GM19324 (cell line): ENCODE measurements at regions not wholly inside any gene's neighbourhood (a gene's known extent, or its start where the extent isn't known, plus 50 kb on each side); places are given as distances from the start of the nearest gene placed in this dataset.

Experiments used
- ATAC-seq: cut with Tn5 transposase; IDR thresholded peaks from one replicate; pipeline ENCODE4 v1.9.1; 2021; ENCODE audit warnings: mild to moderate bottlenecking, moderate library complexity; ENCODE audit not compliant: unreplicated experiment, low FRiP score

DNA sequence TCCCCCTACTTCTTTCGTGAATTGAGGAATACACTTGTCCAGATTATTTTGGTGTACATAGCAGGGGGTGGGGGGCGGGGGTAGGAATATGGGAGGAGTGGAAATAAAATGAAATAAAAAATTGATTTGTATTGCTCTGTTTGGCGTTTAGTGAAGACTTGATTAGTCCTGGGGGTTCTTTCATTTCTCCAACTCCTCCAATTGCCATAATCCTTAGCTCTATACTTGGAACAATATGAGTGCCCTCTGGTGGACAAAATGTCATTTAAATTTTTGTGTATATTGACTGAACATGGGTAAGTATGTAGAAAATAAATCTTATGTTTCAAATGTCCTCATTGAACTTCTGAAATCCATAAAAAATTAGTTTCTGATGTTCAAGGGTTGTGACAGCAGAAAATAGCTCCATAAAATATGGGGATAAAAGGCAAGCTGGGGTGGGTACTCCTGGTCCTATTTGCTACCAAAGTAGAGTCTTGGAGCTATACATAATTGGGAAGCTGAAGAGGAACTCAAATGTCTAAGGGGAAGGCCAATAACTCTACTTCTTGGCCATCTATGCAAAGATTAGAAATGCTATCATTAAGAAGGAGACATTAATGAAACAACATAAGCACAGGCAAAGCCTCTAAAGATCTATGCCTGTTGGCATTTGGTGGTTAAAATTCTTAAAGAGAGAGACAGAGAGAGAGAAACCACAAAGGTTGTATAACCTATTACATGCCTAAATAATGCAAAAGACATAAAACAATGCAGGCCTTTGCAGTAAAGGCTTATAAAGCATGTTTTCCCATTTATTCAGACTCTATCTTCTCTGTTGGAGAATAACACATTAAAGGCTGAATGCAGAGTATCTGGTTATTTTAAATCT lies 421.6 kb downstream of the METTL15 start:
- ATAC-seq, result no peak

DNA sequence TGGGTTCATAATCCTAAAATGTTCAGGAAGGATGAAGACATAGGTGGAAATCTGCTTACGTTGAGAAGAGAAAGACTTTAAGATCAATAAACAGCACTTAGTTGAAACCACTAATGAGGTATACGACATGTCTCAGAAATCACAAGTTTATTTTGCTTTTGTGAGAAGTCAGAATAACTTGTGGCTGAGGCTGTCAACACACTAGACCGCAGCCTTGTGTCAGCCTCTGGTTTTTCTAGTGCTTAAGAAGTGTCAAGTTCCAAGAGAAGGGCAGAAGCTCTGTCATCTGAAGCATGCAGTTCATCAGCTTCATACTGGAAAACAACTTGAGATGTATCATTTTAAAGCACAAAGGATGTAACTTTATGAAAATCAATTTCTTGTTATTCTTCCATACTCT lies 420.9 kb downstream of the METTL15 start:
- no peak for ATAC-seq

DNA sequence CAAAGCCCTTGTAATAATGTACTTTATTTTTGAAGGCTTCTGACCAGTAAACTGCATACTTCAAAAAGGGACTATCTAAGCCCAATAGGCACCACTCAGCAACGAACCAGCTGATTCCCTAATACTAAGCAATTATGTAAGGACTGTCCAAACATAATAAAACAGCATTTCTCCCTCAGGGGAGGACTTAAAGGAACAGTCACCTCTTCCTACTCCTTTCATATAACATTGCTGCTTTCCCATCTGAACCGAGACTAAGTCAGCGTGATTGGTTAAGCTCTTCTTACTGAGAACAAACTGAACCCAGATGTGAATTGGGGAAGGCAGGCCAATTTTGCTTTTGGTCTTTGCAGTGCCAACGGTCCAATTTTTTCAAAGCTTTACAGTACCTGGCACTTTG lies 420.0 kb downstream of the METTL15 start:
- ATAC-seq, result no peak

DNA sequence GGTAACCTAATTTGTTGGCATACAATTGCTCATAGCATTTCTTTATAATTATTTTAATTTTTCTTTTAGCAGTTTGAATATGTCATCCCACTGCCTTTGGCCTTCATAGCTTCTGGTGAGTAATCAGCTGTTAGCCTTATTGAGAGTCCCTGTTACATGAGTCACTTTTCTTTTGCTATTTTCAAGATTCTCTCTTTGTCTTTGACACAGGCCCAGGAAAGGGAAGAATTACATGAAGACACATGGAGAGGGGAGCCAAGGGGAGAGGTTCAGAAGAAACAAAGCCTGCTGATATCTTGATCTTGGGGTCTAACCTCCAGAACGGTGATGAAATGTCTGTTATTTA lies 418.2 kb downstream of the METTL15 start:
- ATAC-seq, result no peak

DNA sequence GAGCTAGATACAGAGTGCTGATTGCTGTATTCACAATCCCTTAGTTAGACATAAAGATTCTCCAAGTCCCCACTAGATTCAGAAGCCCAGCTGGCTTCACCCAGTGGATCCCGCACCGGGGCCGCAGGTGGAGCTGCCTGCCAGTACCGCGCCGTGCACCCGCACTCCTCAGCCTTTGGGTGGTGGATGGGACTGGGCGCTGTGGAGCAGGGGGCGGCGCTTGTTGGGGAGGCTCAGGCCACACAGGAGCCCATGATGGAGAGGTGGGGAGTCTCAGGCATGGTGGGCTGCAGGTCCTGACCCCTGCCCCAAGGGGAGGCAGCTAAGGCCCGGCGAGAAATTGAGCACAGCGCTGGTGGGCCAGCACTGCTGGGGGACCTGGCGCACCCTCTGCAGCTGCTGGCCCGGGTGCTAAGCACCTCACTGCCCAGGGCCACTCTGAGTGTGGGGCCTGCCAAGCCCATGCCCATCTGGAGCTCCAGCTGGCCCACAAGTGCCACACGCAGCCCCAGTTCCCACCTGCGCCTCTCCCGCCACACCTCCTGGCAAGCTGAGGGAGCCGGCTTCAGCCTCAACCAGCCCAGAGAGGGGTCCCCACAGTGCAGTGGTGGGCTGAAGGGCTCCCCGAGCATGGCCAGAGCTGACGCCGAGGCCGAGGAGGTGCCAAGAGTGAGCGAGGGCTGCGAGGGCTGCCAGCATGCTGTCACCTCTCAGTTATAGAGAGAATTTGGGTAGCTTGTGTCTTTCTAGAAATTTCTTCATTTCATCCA lies 417.6 kb downstream of the METTL15 start:
- no peak for ATAC-seq

DNA sequence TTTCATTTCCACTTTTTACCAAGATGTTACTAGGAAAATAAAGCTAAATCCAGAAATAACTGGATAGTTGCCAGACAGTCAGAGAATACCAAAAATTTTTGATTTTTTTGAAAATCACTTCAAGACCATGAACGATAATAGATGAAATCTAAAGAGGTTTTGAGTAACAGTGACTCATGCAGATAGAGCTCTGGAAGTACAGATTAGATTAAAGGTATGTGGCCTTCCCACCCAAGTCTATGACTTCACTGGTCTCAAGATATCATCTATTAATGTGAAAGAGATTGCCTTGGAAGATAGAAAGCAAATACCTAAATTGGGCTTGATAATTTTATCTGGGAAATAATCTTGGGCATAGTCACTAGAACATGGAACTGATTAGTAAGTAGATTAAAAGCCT lies 415.9 kb downstream of the METTL15 start:
- ATAC-seq, result no peak

DNA sequence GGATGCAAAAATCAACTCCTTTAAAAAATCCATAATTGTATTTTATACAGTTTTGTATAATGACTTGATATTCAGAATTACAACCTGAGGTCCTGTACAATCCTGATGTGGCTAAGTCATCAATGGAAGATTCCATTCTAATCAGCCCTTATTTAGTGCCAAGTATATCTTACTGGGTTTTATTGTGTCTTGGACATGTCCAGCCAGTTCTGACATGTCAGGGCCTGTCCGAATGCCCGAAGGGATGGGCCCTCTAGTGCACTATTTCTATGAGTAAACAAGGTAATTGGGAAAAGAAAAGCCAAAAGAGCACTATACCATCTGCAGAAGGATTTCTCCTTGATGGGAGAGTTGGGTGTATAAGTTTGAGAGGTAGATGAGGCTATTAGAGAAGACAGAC lies 412.9 kb downstream of the METTL15 start:
- no peak for ATAC-seq

DNA sequence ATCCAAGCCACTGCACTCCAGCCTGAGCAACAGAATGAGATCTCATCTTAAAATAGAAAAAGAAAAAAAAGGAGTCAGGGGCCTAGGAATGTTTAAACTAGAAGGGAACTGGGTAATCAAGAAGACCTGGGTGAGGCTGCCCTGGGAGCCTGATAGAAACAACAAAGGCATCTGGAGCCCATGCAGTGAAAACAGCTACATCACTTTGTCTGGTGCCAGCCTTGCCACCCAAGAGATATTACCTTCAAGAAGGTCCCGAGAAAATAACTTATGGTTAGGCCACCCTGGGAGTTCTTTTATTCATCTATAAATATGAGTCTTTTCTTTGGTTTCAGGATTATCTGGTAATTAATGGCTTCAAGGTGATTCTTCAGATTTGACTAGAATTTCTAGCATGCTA lies 412.1 kb downstream of the METTL15 start:
- no peak for ATAC-seq

DNA sequence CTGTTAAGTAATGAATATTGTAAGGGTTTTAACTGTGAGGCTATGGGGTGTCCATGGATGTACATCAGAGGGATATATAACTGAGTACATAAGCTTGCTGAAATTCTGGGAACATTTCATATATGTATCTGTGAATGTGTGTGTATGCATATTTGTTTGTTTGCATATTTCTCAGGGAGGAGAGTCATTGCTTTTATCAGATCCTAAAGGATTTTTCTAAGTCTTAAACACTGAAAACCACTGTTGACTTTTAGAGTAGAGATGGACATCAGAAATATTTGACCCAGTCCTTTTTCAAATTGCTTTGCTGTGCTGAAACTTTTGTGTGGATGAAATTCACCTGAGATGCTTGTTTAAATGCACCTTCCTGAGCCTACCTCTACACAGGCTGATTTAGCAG lies 410.6 kb downstream of the METTL15 start:
- no peak for ATAC-seq

DNA sequence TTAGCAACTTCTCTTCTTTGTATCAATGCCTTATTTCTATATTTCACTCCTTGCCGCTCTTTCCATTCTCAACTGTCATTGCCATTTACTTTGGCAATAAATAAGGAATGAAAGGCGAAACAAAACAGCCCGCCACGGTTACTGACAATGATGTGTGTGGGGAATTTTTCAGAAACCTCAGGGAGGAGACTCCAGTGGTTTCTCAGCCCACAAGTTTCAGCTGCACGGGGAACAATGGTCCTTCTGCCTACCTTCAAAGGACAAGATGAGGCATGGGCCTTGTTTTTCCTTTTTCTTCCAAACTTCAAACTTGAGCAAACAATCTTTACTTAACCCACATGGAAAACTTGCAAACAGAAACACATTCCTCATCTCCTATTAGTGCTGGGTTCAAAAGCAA lies 409.4 kb downstream of the METTL15 start:
- no peak for ATAC-seq

DNA sequence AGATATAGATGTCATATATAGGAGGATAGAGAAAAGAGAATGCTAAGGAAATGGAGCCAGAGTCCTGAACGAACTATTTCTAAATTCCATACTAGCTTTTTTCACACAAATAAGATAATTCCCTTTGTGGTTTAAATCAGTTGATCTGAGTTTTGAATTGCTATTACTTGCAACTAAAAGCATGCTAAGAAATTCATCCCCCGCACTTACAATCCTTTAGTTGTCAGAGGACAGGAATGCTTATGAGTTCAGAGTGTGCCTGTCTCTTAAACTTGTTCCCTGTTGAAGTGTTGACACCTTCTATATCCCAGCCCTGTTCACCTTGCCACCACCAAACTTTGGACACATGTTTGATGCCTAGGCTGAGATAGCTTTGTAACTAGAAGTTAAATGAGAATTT lies 406.2 kb downstream of the METTL15 start:
- no peak for ATAC-seq

DNA sequence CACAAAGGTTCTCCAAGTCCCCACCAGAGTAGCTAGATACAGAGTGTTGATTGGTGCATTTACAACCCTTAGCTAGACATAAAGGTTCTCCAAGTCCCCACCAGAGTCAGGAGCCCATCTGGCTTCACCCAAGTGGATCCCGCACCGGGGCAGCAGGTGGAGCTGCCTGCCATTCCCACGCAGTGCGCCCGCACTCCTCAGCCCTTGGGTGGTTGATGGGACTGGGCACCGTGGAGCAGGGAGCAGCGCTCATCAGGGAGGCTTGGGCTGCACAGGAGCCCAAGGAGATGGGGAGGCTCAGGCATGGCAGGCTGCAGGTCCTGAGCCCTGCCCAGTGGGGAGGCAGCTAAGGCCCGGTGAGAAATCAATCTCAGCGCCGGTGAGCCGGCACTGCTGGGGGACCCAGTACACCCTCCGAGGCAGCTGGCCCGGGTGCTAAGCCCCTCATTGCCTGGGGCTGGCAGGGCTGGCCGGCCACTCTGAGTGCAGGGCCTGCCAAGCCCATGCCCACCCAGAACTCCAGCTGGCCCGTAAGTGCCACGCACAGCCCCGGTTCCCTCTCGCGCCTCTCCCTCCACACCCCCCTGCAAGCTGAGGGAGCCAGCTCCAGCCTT lies 404.1 kb downstream of the METTL15 start:
- no peak for ATAC-seq

DNA sequence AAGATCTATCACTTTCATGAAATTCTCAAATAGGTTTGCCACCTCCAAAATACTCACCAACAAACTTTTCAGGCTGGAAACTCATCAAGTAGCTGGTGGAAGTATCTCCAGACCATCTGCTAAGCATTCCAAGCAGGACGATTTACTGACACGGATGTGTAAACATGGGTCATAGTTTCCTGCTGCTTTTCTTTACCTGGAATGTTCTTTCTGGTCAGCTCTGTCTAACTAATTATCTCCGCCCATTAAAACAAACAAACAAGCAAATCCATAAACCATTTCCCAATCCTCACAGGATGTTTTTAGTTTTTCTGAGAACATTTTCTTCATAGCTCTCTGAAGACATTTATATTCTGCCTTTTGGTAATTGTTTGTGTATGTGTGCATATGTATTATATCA lies 397.0 kb downstream of the METTL15 start:
- no peak for ATAC-seq

DNA sequence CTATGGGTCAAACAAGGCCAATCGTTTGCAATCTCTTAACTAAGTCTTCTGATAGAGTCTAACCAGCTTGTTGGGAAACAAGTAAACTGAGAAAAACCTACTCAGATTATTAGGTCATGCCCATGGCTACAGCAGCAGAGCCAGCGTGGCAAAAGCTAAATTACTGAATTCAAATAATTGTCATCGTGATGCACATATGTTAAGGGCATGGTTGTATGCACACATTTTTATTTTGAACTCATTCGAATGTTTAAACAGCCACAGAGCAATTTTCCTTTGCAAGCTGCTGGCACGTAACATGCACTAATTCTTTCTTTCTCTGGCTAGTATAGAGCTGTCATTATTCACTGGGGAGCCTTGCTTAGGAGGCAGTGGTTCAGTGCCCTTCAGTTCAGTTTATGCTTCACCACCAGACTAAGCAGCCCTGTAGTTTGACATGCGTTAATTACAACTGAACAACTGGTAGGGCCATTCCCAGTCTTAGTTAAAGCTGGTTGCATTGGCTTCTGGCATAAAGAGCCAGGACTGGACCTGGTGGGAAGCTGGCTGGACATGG lies 396.4 kb downstream of the METTL15 start:
- no peak for ATAC-seq

DNA sequence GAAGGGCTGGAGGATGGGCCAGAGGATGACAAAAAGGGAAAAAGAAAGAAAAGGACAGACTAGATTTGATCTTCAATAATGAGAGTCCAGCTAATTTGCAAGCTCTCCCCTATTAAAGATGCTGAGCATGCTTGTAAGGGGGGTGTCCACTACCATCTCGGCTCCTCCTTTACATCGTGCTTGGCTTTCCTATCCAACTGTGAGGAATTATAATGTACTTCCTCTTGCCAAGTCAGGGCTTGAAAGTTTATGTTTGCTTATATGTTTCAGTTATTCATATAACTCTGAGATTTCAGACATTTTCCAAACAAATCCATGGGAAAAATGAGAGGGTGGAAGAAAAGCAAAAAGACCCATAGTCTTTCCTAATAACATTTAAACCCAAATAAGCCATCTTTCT lies 387.1 kb downstream of the METTL15 start:
- ATAC-seq, result no peak

DNA sequence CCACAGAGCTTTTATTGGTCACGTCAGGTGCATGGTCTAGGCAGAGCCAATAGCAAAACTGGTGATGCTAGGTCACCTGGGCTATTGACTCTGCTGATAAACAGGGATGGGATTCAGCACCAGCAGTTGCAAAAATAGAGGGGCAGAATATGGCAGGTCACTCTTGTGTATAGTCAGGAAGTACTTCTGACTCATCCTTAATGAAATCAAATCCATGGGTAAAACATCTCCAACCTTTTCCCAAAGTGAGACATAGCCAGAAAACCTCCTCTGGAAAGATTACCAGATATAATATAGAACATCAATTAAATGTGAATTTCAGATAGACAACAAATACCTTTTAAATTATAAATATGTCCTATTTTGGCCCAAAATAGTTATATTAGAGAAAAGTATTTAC lies 383.2 kb downstream of the METTL15 start:
- ATAC-seq, result no peak

DNA sequence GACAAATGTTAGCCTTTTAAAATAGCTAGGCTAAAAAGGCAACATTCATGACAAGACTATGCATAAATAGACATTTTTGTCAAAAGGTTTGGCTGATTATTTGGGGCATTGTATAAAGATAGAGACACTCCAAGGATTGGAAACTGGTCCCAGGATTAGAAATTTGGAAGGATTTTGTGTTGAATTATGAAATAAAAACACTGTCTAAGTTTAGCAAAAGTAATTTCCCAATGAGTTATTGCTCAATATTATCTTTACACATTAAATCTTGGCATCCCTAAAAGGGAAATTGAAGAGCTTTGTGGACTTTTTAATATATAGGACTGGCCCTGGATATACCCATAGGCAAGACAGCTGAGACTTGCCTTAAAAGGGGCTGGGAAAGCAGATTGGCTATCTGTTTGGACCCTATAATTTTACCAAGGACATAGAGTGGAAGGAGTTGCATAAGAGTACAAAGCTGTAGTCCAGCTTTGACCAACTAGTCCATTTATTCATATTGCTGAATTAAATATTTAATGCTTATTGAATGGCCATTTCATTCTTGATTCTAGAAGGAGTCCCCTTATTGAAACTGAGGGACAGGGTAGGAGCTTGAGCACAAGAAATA lies 382.7 kb downstream of the METTL15 start:
- ATAC-seq, result no peak

DNA sequence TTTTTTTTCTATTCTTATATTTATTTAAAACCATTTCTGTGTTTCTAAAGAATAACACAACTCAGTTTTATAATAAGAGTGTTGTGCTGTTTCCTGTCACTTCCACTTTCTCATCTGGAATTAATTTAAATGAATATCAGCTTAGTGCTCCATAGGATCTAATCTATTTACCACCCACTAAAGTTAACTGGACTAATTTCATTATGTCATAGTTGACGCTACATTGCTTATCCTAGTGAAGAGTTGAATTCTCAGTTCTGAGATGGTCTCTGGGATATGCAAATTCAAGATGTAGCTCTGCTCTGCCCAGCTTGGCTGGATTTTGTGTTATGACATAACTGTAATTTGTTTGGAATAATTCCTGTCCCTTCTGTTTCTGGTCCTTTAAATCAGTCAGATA lies 380.1 kb downstream of the METTL15 start:
- ATAC-seq, result no peak

DNA sequence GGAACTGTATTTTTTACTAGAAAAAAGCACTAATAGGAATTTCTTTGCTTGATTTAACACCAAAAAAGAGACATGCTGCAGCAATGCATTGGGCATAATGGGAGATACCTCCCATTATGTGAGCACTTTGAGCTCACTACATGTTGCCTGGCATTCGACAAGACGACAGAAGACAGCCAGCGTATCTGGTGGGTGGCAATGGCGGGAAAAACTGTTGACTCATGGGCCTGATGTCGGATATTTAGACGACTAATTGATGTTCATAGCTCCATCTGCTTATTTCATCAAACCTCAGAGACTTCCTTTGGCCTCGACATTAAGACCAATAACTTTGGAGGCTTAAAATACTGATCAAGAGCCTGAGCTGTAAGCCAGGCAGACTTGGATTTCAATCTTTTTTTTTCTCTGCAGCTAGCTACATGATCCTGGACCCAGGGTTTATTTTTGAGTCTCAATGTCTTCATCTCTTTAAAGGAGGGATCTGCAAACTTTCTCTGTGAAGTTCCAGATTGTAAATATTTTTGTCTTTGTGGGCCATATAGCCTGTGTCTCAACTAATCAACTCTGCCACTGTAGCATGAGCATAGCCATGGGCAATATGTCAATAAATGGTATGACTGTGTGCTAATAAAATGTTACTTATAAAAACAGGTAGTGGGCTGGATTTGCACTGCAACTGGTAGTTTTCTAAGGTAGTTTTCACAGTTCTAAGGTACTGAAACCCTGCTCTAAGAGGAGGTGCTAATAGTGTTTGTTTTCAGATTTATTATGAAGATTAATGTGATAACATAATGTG lies 375.1 kb downstream of the METTL15 start:
- ATAC-seq, result no peak

DNA sequence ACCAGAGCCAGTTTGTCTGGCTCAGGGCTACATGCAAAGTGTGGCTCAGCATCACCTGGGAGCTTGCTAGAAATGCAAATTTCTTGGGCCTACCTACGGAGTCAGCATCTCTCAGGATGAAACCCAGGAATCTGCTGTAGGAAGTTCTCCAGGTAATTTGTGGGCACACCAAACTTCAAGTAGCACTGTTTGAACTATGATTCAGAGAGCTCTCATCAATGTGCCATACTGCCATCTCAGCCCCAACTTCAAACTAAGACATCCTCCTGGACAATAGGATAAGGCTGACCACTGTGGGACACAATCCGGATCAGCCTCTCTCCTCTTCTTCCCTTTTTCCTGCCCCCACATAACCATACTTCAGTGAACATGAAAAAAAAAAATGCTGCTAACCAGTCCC lies 374.5 kb downstream of the METTL15 start:
- no peak for ATAC-seq
